Spleen (tissue), 7 donors: ENCODE measurements at regions not wholly inside any gene's neighbourhood (a gene's known extent, or its start where the extent isn't known, plus 50 kb on each side); places are given as distances from the start of the nearest gene placed in this dataset.

ENCODE experiments used
- POLR2A ChIP-seq, 3 donors: fragments of 450-650 bp; IDR thresholded peaks; one replicate each; pipeline ENCODE4 v1.5.1; 2017; ENCODE audit warnings: antibody characterized with exemption in 3 of 3, mild to moderate bottlenecking in 1 of 3
- TF ChIP-seq, protein P1 (sequence below), 11 experiments: fragments of 200-600 bp in 7 of 11; fragments of 450-650 bp in 4 of 11; sonication (generic) in 4 of 11; IDR thresholded peaks in 8 of 11; conservative IDR thresholded peaks in 3 of 11; 1 replicate in 7 of 11; 2 replicates in 4 of 11; pipeline versions ENCODE4 v1.4.0 to v1.8.0; 2016 to 2021; ENCODE audit warnings: antibody characterized with exemption in 11 of 11, inconsistent platforms in 4 of 11, mild to moderate bottlenecking in 1 of 11
- donor health status: DM: no; HTN: no; CAD: no; lungs with moderate emphysema.
- donor health status: DM: no; HTN: no; CAD: no.
- donor health status: DM: no; HTN: no; CAD: no.

DNA sequence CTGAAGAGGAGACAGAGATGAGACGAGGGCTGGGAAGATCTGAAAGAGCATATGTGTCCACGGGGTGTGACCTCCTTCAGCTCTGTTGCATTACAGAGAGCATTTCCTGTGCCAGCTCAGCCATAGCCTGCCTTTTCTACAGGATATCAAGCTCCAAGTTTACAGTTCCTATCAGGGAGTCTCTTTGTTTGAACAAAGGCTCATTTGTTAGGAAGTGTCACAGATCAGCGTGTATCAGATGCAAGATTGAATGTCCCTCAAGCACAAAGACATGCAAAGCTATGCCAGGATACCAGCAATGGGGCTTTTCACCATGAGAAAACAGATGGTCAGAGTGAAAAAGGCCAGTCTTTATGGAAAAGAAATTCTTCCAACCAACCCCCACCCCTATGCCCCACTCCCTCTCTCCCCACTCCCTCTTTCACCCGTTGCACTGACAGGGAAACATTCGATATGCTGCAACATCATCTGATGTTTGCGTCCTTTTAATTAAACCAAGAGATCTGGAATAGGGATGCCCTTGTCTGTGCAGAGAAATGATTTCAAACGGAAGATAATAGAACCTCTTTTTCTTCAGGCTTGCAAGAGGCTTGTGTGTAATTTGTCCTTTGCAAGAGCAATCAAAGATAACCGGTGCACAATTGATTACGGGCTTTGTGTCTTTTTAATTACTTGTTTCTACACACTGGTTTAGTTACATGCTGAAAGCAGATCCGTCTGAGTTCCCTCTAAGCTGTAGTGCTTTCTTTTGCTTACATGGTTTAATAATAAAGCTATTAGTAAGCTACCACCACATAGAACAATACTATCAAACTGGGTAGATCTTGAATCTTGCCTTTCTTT is 263.1 kb upstream of the RGMB start:
- TF ChIP-seq POLR2A (IDR thresholded peaks at IDR 0.05): no peak
- TF ChIP-seq, protein P1, sequence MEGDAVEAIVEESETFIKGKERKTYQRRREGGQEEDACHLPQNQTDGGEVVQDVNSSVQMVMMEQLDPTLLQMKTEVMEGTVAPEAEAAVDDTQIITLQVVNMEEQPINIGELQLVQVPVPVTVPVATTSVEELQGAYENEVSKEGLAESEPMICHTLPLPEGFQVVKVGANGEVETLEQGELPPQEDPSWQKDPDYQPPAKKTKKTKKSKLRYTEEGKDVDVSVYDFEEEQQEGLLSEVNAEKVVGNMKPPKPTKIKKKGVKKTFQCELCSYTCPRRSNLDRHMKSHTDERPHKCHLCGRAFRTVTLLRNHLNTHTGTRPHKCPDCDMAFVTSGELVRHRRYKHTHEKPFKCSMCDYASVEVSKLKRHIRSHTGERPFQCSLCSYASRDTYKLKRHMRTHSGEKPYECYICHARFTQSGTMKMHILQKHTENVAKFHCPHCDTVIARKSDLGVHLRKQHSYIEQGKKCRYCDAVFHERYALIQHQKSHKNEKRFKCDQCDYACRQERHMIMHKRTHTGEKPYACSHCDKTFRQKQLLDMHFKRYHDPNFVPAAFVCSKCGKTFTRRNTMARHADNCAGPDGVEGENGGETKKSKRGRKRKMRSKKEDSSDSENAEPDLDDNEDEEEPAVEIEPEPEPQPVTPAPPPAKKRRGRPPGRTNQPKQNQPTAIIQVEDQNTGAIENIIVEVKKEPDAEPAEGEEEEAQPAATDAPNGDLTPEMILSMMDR (IDR thresholded peaks at IDR 0.05 in 8 of 11, conservative IDR thresholded peaks at IDR 0.05 in 3 of 11): no peak
